ENCODE measurements at regions not wholly inside any gene's neighbourhood (a gene's known extent, or its start where the extent isn't known, plus 50 kb on each side); places are given as distances from the start of the nearest gene placed in this dataset.
A peak's percentile ranks its signal among the peaks of the same experiment; 100 is the strongest.

- ChIA-PET CTCF (no interaction called here), POLR2A (no interaction called here)
- no peaks in the 10 kb centered on the region for H3K9me3 Mint-ChIP-seq
- H3K27ac Mint-ChIP-seq: no peak overlapping the region
- H3K4me3 Mint-ChIP-seq: peak overlapping the region; percentile 64
- no peak for DNase-seq
- H3K4me1 Mint-ChIP-seq: peaks cover 12% of the 10 kb centered on the region
- H3K36me3 Mint-ChIP-seq (ENCODE audit: low read depth): no peaks in the 10 kb centered on the region
- ATAC-seq (ENCODE audit: low read depth): no peak
- peaks cover 27% of the 10 kb centered on the region for H3K27me3 Mint-ChIP-seq
- no peak for TF ChIP-seq CTCF (IDR thresholded peaks at IDR 0.05)
- intact Hi-C loops (cut with micrococcal nuclease): loop anchor here (5.0 kb wide), 1 partner anchor 139 kb away; the partner anchor contains the start of gene ZIC3
Observed at GRCh38 chrX:137427816-137428215, 138.1 kb upstream of the ZIC3 start.

- Mint-ChIP-seq H3K4me3 (peak overlapping the region; percentile 64), H3K36me3 (ENCODE audit: low read depth) (no peaks in the 10 kb centered on the region), H3K4me1 (peaks cover 12% of the 10 kb centered on the region), H3K9me3 (no peaks in the 10 kb centered on the region), H3K27ac (no peak overlapping the region), H3K27me3 (peaks cover 27% of the 10 kb centered on the region)
- no peak for TF ChIP-seq CTCF (IDR thresholded peaks at IDR 0.05)
- intact Hi-C loops (cut with micrococcal nuclease): loop anchor here (5.0 kb wide), 1 partner anchor 140 kb away; the partner anchor contains the start of gene ZIC3
- POLR2A ChIA-PET: no interaction called here
- ATAC-seq (ENCODE audit: low read depth): no peak
- CTCF ChIA-PET: no interaction called here
- DNase-seq: no peak
Observed at GRCh38 chrX:137427426-137427778, 138.5 kb upstream of the ZIC3 start.

GRCh38 chrX:137426695-137427425 is 139.1 kb upstream of the ZIC3 start:
- Mint-ChIP-seq H3K9me3 (no peaks in the 10 kb centered on the region), H3K36me3 (ENCODE audit: low read depth) (no peaks in the 10 kb centered on the region), H3K4me1 (peaks cover 12% of the 10 kb centered on the region), H3K27ac (no peak overlapping the region), H3K27me3 (peaks cover 31% of the 10 kb centered on the region), H3K4me3 (no peak overlapping the region)
- DNase-seq: no peak
- intact Hi-C loops (cut with micrococcal nuclease): loop anchor here (5.0 kb wide), 1 partner anchor 140 kb away; the partner anchor contains the start of gene ZIC3
- no peak for ATAC-seq (ENCODE audit: low read depth)
- ChIA-PET CTCF (no interaction called here), POLR2A (no interaction called here)
- TF ChIP-seq CTCF (IDR thresholded peaks at IDR 0.05): no peak

GRCh38 chrX:137425986-137426385 is 139.9 kb upstream of the ZIC3 start:
- Mint-ChIP-seq H3K36me3 (ENCODE audit: low read depth) (no peaks in the 10 kb centered on the region), H3K4me3 (no peak overlapping the region), H3K27me3 (peaks cover 28% of the 10 kb centered on the region), H3K4me1 (peaks cover 12% of the 10 kb centered on the region), H3K27ac (no peak overlapping the region), H3K9me3 (no peaks in the 10 kb centered on the region)
- no peak for TF ChIP-seq CTCF (IDR thresholded peaks at IDR 0.05)
- DNase-seq (no peak), ATAC-seq (ENCODE audit: low read depth) (no peak)
- CTCF ChIA-PET: no interaction called here
- intact Hi-C loops (cut with micrococcal nuclease): loop anchor here (5.0 kb wide), 1 partner anchor 141 kb away; the partner anchor contains the start of gene ZIC3
- POLR2A ChIA-PET: no interaction called here

GRCh38 chrX:137425273-137425902 is 140.5 kb upstream of the ZIC3 start:
- Mint-ChIP-seq H3K27me3 (peaks cover 28% of the 10 kb centered on the region), H3K27ac (no peak overlapping the region), H3K4me1 (peaks cover 12% of the 10 kb centered on the region), H3K9me3 (no peaks in the 10 kb centered on the region), H3K36me3 (ENCODE audit: low read depth) (no peaks in the 10 kb centered on the region), H3K4me3 (no peak overlapping the region)
- ChIA-PET POLR2A (no interaction called here), CTCF (no interaction called here)
- no peak for ATAC-seq (ENCODE audit: low read depth)
- no peak for DNase-seq
- no peak for TF ChIP-seq CTCF (IDR thresholded peaks at IDR 0.05)
- intact Hi-C loops (cut with micrococcal nuclease): loop anchor here (5.0 kb wide), 1 partner anchor 142 kb away; the partner anchor contains the start of gene ZIC3
